ENCODE measurements at regions not wholly inside any gene's neighbourhood (a gene's known extent, or its start where the extent isn't known, plus 50 kb on each side); places are given as distances from the start of the nearest gene placed in this dataset.

DNA sequence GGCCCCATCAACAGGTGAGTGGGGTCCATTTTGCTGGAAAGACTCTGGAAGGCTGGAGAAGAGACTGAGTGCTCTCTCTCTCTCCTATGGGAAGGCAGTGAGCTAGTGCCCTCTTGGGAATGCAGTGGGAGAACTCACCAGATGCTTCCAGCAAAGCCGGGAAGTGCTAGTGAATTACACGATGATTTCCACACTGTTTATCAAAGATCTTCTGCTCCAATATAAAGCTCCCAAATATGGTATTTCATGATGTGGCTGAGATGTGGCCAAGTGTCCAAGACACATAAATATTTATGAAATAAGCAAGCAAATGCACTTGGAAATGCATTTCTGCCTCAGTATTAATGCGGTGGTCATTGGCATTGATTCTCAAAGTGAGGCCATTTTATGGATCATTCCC lies 135.9 kb downstream of the VAPA start:
- H2AFZ ChIP-seq (ENCODE audit: low read length): no peak overlapping the region
- H3K36me3 ChIP-seq (ENCODE audit: insufficient read depth, low read length): no peaks in the 10 kb centered on the region
- no peaks in the 10 kb centered on the region for H4K20me1 ChIP-seq (ENCODE audit: insufficient read depth, low read depth, low read length)
- no peak overlapping the region for H3K4me2 ChIP-seq (ENCODE audit: low read depth, low read length, poor library complexity, severe bottlenecking)
- H3K9me3 ChIP-seq (ENCODE audit: low read length): no peaks in the 10 kb centered on the region
- H3K27ac ChIP-seq (ENCODE audit: low read length): no peak overlapping the region
- DNase-seq: no peak
- no peaks in the 10 kb centered on the region for H3K4me1 ChIP-seq (ENCODE audit: low read length)
- no peak overlapping the region for H3K9ac ChIP-seq (ENCODE audit: low read length)
- no peaks in the 10 kb centered on the region for H3K9me2 ChIP-seq (replicated peaks; ENCODE audit: insufficient read depth, low read length)
- H3K79me2 ChIP-seq (ENCODE audit: low read length): no peaks in the 10 kb centered on the region
- H3K4me3 ChIP-seq (ENCODE audit: low read length): no peak overlapping the region
- H3K27me3 ChIP-seq (ENCODE audit: low read length): no peaks in the 10 kb centered on the region

DNA sequence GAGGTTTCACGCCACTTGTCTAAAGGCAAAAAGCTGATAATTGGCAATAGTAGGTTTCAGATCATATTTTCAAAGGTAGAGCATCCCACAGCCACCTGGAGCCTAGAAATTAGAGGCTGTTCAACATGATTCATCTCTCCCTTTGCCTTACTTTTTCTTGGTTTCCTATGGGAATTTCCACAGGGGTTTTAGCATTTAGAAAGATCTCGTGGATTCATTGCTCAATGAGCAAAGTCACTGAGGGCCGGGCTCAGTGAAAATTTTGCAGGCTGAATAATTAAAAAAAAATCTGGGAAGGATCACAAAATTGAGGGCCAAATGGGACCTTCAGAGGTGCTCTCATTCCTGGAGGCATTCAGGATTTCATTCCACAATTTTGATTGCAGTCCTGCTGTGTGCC lies 137.1 kb downstream of the VAPA start:
- DNase-seq: no peak
- Histone ChIP-seq H3K27ac (ENCODE audit: low read length) (no peak overlapping the region), H3K4me3 (ENCODE audit: low read length) (no peak overlapping the region), H3K9me2 (replicated peaks; ENCODE audit: insufficient read depth, low read length) (no peaks in the 10 kb centered on the region), H3K9me3 (ENCODE audit: low read length) (no peaks in the 10 kb centered on the region), H4K20me1 (ENCODE audit: insufficient read depth, low read depth, low read length) (no peaks in the 10 kb centered on the region), H3K27me3 (ENCODE audit: low read length) (no peaks in the 10 kb centered on the region), H3K4me2 (ENCODE audit: low read depth, low read length, poor library complexity, severe bottlenecking) (no peak overlapping the region), H3K36me3 (ENCODE audit: insufficient read depth, low read length) (no peaks in the 10 kb centered on the region), H3K4me1 (ENCODE audit: low read length) (no peaks in the 10 kb centered on the region), H3K79me2 (ENCODE audit: low read length) (no peaks in the 10 kb centered on the region), H3K9ac (ENCODE audit: low read length) (no peak overlapping the region), H2AFZ (ENCODE audit: low read length) (no peak overlapping the region)

DNA sequence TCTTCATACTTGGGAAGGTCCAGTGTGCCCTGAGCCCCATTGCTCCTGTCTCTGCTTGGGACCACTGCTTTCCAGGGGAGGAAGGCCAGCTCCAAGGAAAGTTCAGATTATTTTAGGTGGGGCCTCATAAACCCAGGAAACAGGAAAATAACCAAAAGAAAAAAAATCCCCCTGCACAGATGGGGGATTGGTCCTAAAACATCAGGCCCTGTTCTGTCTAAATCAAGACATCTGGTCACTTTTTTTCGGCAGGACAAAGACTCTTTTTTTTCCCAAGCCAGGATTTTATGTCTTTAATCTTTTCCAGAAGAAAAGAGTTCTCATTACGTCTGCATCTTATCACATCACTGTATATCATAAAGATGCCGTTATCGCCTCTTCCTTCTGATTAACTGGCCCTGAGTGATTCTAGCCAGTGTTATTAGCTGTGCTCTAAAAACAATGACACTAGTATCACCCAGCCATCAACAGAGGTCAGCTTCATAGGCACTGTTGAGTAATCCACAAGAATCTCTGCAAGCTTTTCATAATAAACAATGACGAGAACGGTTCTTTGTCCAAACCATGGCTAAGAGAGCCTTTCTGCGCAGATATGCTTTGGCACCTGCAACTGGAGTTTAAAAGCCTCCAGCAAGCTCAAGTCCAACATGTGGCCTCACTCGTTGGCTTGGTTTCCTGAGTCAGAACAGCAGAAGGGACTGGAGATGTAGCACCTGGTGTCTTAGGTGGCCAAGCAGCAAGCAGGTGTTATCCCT lies 138.2 kb downstream of the VAPA start:
- Histone ChIP-seq H3K4me3 (ENCODE audit: low read length) (no peak overlapping the region), H3K79me2 (ENCODE audit: low read length) (no peaks in the 10 kb centered on the region), H3K9me2 (replicated peaks; ENCODE audit: insufficient read depth, low read length) (no peaks in the 10 kb centered on the region), H4K20me1 (ENCODE audit: insufficient read depth, low read depth, low read length) (no peaks in the 10 kb centered on the region), H3K9ac (ENCODE audit: low read length) (no peak overlapping the region), H3K9me3 (ENCODE audit: low read length) (no peaks in the 10 kb centered on the region), H2AFZ (ENCODE audit: low read length) (no peak overlapping the region), H3K4me2 (ENCODE audit: low read depth, low read length, poor library complexity, severe bottlenecking) (no peak overlapping the region), H3K36me3 (ENCODE audit: insufficient read depth, low read length) (no peaks in the 10 kb centered on the region), H3K27me3 (ENCODE audit: low read length) (no peaks in the 10 kb centered on the region), H3K27ac (ENCODE audit: low read length) (no peak overlapping the region), H3K4me1 (ENCODE audit: low read length) (no peaks in the 10 kb centered on the region)
- no peak for DNase-seq

GRCh38 chr18:10052871-10053270 lies 139.1 kb downstream of the VAPA start:
- DNase-seq: no peak
- Histone ChIP-seq H2AFZ (ENCODE audit: low read length) (no peak overlapping the region), H4K20me1 (ENCODE audit: insufficient read depth, low read depth, low read length) (no peaks in the 10 kb centered on the region), H3K9me2 (replicated peaks; ENCODE audit: insufficient read depth, low read length) (no peaks in the 10 kb centered on the region), H3K4me2 (ENCODE audit: low read depth, low read length, poor library complexity, severe bottlenecking) (no peak overlapping the region), H3K27me3 (ENCODE audit: low read length) (no peaks in the 10 kb centered on the region), H3K4me3 (ENCODE audit: low read length) (no peak overlapping the region), H3K4me1 (ENCODE audit: low read length) (no peaks in the 10 kb centered on the region), H3K9me3 (ENCODE audit: low read length) (no peaks in the 10 kb centered on the region), H3K79me2 (ENCODE audit: low read length) (no peaks in the 10 kb centered on the region), H3K36me3 (ENCODE audit: insufficient read depth, low read length) (no peaks in the 10 kb centered on the region), H3K27ac (ENCODE audit: low read length) (no peak overlapping the region), H3K9ac (ENCODE audit: low read length) (no peak overlapping the region)

GRCh38 chr18:10053861-10054260 lies 140.0 kb downstream of the VAPA start:
- H3K4me1 ChIP-seq (ENCODE audit: low read length): no peaks in the 10 kb centered on the region
- no peak overlapping the region for H3K9ac ChIP-seq (ENCODE audit: low read length)
- H3K27me3 ChIP-seq (ENCODE audit: low read length): no peaks in the 10 kb centered on the region
- H3K36me3 ChIP-seq (ENCODE audit: insufficient read depth, low read length): no peaks in the 10 kb centered on the region
- H3K9me3 ChIP-seq (ENCODE audit: low read length): no peaks in the 10 kb centered on the region
- no peak overlapping the region for H3K4me2 ChIP-seq (ENCODE audit: low read depth, low read length, poor library complexity, severe bottlenecking)
- H3K4me3 ChIP-seq (ENCODE audit: low read length): no peak overlapping the region
- no peaks in the 10 kb centered on the region for H3K79me2 ChIP-seq (ENCODE audit: low read length)
- DNase-seq: no peak
- no peaks in the 10 kb centered on the region for H3K9me2 ChIP-seq (replicated peaks; ENCODE audit: insufficient read depth, low read length)
- H2AFZ ChIP-seq (ENCODE audit: low read length): no peak overlapping the region
- no peak overlapping the region for H3K27ac ChIP-seq (ENCODE audit: low read length)
- H4K20me1 ChIP-seq (ENCODE audit: insufficient read depth, low read depth, low read length): no peaks in the 10 kb centered on the region

DNA sequence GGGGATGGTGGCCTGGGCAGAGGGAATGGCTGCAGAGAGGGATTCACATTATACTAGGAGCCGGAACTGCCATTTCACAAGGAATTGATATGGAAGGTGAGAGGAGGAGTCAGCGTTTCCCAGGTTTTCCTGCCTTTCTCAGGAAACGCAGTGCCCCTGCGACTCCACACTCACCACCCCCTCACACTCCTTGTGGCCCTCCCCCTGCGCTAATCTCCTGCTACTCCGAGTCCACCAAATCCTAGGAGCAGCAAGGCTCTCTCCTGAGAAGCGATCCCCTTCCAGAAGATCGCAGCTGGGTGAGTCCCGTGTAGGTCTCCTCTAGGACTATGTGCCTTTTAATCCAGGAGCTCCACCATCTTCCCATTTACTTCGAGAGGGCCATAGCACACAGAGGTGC lies 140.6 kb downstream of the VAPA start:
- Histone ChIP-seq H3K36me3 (ENCODE audit: insufficient read depth, low read length) (no peaks in the 10 kb centered on the region), H3K4me2 (ENCODE audit: low read depth, low read length, poor library complexity, severe bottlenecking) (no peak overlapping the region), H3K9ac (ENCODE audit: low read length) (no peak overlapping the region), H3K27ac (ENCODE audit: low read length) (no peak overlapping the region), H4K20me1 (ENCODE audit: insufficient read depth, low read depth, low read length) (no peaks in the 10 kb centered on the region), H3K79me2 (ENCODE audit: low read length) (no peaks in the 10 kb centered on the region), H2AFZ (ENCODE audit: low read length) (no peak overlapping the region), H3K9me2 (replicated peaks; ENCODE audit: insufficient read depth, low read length) (no peaks in the 10 kb centered on the region), H3K27me3 (ENCODE audit: low read length) (no peaks in the 10 kb centered on the region), H3K9me3 (ENCODE audit: low read length) (no peaks in the 10 kb centered on the region), H3K4me1 (ENCODE audit: low read length) (no peaks in the 10 kb centered on the region), H3K4me3 (ENCODE audit: low read length) (no peak overlapping the region)
- DNase-seq: no peak

- H3K9me2 ChIP-seq (replicated peaks; ENCODE audit: insufficient read depth, low read length): no peaks in the 10 kb centered on the region
- DNase-seq: no peak
- H3K9ac ChIP-seq (ENCODE audit: low read length): no peak overlapping the region
- no peaks in the 10 kb centered on the region for H4K20me1 ChIP-seq (ENCODE audit: insufficient read depth, low read depth, low read length)
- no peak overlapping the region for H3K27ac ChIP-seq (ENCODE audit: low read length)
- no peaks in the 10 kb centered on the region for H3K36me3 ChIP-seq (ENCODE audit: insufficient read depth, low read length)
- no peak overlapping the region for H2AFZ ChIP-seq (ENCODE audit: low read length)
- H3K79me2 ChIP-seq (ENCODE audit: low read length): no peaks in the 10 kb centered on the region
- H3K9me3 ChIP-seq (ENCODE audit: low read length): no peaks in the 10 kb centered on the region
- H3K4me1 ChIP-seq (ENCODE audit: low read length): no peaks in the 10 kb centered on the region
- no peak overlapping the region for H3K4me3 ChIP-seq (ENCODE audit: low read length)
- no peak overlapping the region for H3K4me2 ChIP-seq (ENCODE audit: low read depth, low read length, poor library complexity, severe bottlenecking)
- H3K27me3 ChIP-seq (ENCODE audit: low read length): no peaks in the 10 kb centered on the region
Measured at GRCh38 chr18:10055125-10055750, 141.4 kb downstream of the VAPA start.

GRCh38 chr18:10056506-10056905 lies 142.7 kb downstream of the VAPA start:
- Histone ChIP-seq H3K9me2 (replicated peaks; ENCODE audit: insufficient read depth, low read length) (no peaks in the 10 kb centered on the region), H3K9ac (ENCODE audit: low read length) (no peak overlapping the region), H3K27ac (ENCODE audit: low read length) (no peak overlapping the region), H3K36me3 (ENCODE audit: insufficient read depth, low read length) (no peaks in the 10 kb centered on the region), H2AFZ (ENCODE audit: low read length) (no peak overlapping the region), H3K9me3 (ENCODE audit: low read length) (no peaks in the 10 kb centered on the region), H3K4me2 (ENCODE audit: low read depth, low read length, poor library complexity, severe bottlenecking) (no peak overlapping the region), H3K79me2 (ENCODE audit: low read length) (no peaks in the 10 kb centered on the region), H3K27me3 (ENCODE audit: low read length) (no peaks in the 10 kb centered on the region), H4K20me1 (ENCODE audit: insufficient read depth, low read depth, low read length) (no peaks in the 10 kb centered on the region), H3K4me3 (ENCODE audit: low read length) (no peak overlapping the region), H3K4me1 (ENCODE audit: low read length) (no peaks in the 10 kb centered on the region)
- DNase-seq: no peak
